CD4-positive, alpha-beta T cell treated with Interleukin-12 subunit alpha and Interleukin-12 subunit beta, for 1 hour (primary cell): ENCODE measurements at regions not wholly inside any gene's neighbourhood (a gene's known extent, or its start where the extent isn't known, plus 50 kb on each side); places are given as distances from the start of the nearest gene placed in this dataset.

ENCODE experiments used
- DNase-seq: peaks from one replicate; pipeline ENCODE4 v3.0.0-alpha.2; 2020

GRCh38 chr3:14318646-14319045 is 83.8 kb upstream of the SLC6A6 start:
- DNase-seq = no peak

- peak; percentile 16 for DNase-seq
Measured at GRCh38 chr3:14319654-14320182, 82.7 kb upstream of the SLC6A6 start.

GRCh38 chr3:14320219-14320618 is 82.2 kb upstream of the SLC6A6 start:
- no peak for DNase-seq

- no peak for DNase-seq
Measured at GRCh38 chr3:14322001-14322400, 80.4 kb upstream of the SLC6A6 start.

- DNase-seq = no peak
Measured at GRCh38 chr3:14322667-14323295, 79.6 kb upstream of the SLC6A6 start.

GRCh38 chr3:14323401-14324223 is 78.8 kb upstream of the SLC6A6 start:
- DNase-seq = no peak

- DNase-seq = no peak
Measured at GRCh38 chr3:14324224-14324944, 78.0 kb upstream of the SLC6A6 start.

- DNase-seq = no peak
Measured at GRCh38 chr3:14328422-14328821, 74.0 kb upstream of the SLC6A6 start.

- DNase-seq = no peak
Measured at GRCh38 chr3:14329116-14329830, 73.1 kb upstream of the SLC6A6 start.

- DNase-seq = no peak
Measured at GRCh38 chr3:14329842-14330241, 72.6 kb upstream of the SLC6A6 start.

GRCh38 chr3:14330508-14330907 is 71.9 kb upstream of the SLC6A6 start:
- no peak for DNase-seq

GRCh38 chr3:14331251-14331650 is 71.2 kb upstream of the SLC6A6 start:
- no peak for DNase-seq

- DNase-seq = no peak
Measured at GRCh38 chr3:14332392-14332791, 70.0 kb upstream of the SLC6A6 start.

GRCh38 chr3:14333215-14333614 is 69.2 kb upstream of the SLC6A6 start:
- DNase-seq = no peak

- DNase-seq = no peak
Measured at GRCh38 chr3:14333621-14334020, 68.8 kb upstream of the SLC6A6 start.

GRCh38 chr3:14334136-14334535 is 68.3 kb upstream of the SLC6A6 start:
- DNase-seq = no peak

- no peak for DNase-seq
Measured at GRCh38 chr3:14334936-14335335, 67.5 kb upstream of the SLC6A6 start.

GRCh38 chr3:14335774-14336748 is 66.3 kb upstream of the SLC6A6 start:
- no peak for DNase-seq

- no peak for DNase-seq
Measured at GRCh38 chr3:14336749-14337598, 65.4 kb upstream of the SLC6A6 start.

GRCh38 chr3:14337828-14338227 is 64.6 kb upstream of the SLC6A6 start:
- DNase-seq = no peak

GRCh38 chr3:14338242-14338641 is 64.2 kb upstream of the SLC6A6 start:
- no peak for DNase-seq
